Daoy (cell line): ENCODE measurements at regions not wholly inside any gene's neighbourhood (a gene's known extent, or its start where the extent isn't known, plus 50 kb on each side); places are given as distances from the start of the nearest gene placed in this dataset.
A peak's percentile ranks its signal among the peaks of the same experiment; 100 is the strongest.
"Not testable (repeated sequence)": the region's sequence is repeated elsewhere in the genome, so short reads cannot be mapped to it uniquely, and the experiment has no call there.

Experiments
- DNase-seq: peaks from one replicate; pipeline ENCODE4 v3.0.0-alpha.2; 2015; ENCODE audit warnings: low read depth

- DNase-seq, result no peak
Measured at GRCh38 chrX:96502507-96502906, 182.1 kb upstream of the DIAPH2 start.

- DNase-seq, result not testable (repeated sequence)
Measured at GRCh38 chrX:96529386-96529785, 155.3 kb upstream of the DIAPH2 start.

GRCh38 chrX:96538104-96538725 lies 146.4 kb upstream of the DIAPH2 start:
- DNase-seq, result peak; percentile 2

GRCh38 chrX:96540111-96540631 lies 144.5 kb upstream of the DIAPH2 start:
- no peak for DNase-seq

- DNase-seq, result not testable (repeated sequence)
Measured at GRCh38 chrX:96546281-96546680, 138.4 kb upstream of the DIAPH2 start.

- no peak for DNase-seq
Measured at GRCh38 chrX:96551322-96551872, 133.2 kb upstream of the DIAPH2 start.

GRCh38 chrX:96556886-96557285 lies 127.8 kb upstream of the DIAPH2 start:
- DNase-seq, result no peak

GRCh38 chrX:96561129-96561528 lies 123.5 kb upstream of the DIAPH2 start:
- DNase-seq, result not testable (repeated sequence)

- DNase-seq, result no peak
Measured at GRCh38 chrX:96563646-96564045, 121.0 kb upstream of the DIAPH2 start.

GRCh38 chrX:96564595-96564994 lies 120.0 kb upstream of the DIAPH2 start:
- no peak for DNase-seq

- DNase-seq, result no peak
Measured at GRCh38 chrX:96566878-96567277, 117.8 kb upstream of the DIAPH2 start.

- no peak for DNase-seq
Measured at GRCh38 chrX:96568071-96568470, 116.6 kb upstream of the DIAPH2 start.

- DNase-seq, result no peak
Measured at GRCh38 chrX:96569034-96569433, 115.6 kb upstream of the DIAPH2 start.

- no peak for DNase-seq
Measured at GRCh38 chrX:96575011-96575410, 109.6 kb upstream of the DIAPH2 start.

GRCh38 chrX:96576368-96576767 lies 108.3 kb upstream of the DIAPH2 start:
- no peak for DNase-seq

GRCh38 chrX:96578781-96579180 lies 105.9 kb upstream of the DIAPH2 start:
- no peak for DNase-seq

GRCh38 chrX:96579252-96579651 lies 105.4 kb upstream of the DIAPH2 start:
- DNase-seq, result no peak

- DNase-seq, result no peak
Measured at GRCh38 chrX:96590403-96590802, 94.2 kb upstream of the DIAPH2 start.

GRCh38 chrX:96591421-96591820 lies 93.2 kb upstream of the DIAPH2 start:
- DNase-seq, result no peak

GRCh38 chrX:96597847-96598246 lies 86.8 kb upstream of the DIAPH2 start:
- not testable (repeated sequence) for DNase-seq

GRCh38 chrX:96611619-96612362 lies 72.9 kb upstream of the DIAPH2 start:
- no peak for DNase-seq

- DNase-seq, result no peak
Measured at GRCh38 chrX:96615448-96615847, 69.2 kb upstream of the DIAPH2 start.

- no peak for DNase-seq
Measured at GRCh38 chrX:96619588-96619987, 65.1 kb upstream of the DIAPH2 start.
